Ectodermal cell (in vitro differentiated cells): ENCODE measurements at regions not wholly inside any gene's neighbourhood (a gene's known extent, or its start where the extent isn't known, plus 50 kb on each side); places are given as distances from the start of the nearest gene placed in this dataset.

ENCODE experiments used
- H3K27ac ChIP-seq: 2 replicates; pipeline ENCODE4 v1.7.0; 2013; ENCODE audit warnings: mild to moderate bottlenecking, low read depth, low read length; ENCODE audit not compliant: insufficient read depth, poor library complexity, severe bottlenecking
- H3K27me3 ChIP-seq: 2 replicates; pipeline ENCODE4 v1.7.0; 2013; ENCODE audit warnings: mild to moderate bottlenecking, low read length; ENCODE audit not compliant: insufficient read depth, control insufficient read depth, poor library complexity, severe bottlenecking
- H3K36me3 ChIP-seq: one replicate; pipeline ENCODE4 v1.7.0; 2013; ENCODE audit warnings: low read length; ENCODE audit not compliant: control insufficient read depth, insufficient read depth
- H3K4me1 ChIP-seq: one replicate; pipeline ENCODE4 v1.7.0; 2013; ENCODE audit warnings: low read length; ENCODE audit not compliant: control insufficient read depth, insufficient read depth
- H3K4me3 ChIP-seq: 2 replicates; pipeline ENCODE4 v1.7.0; 2013; ENCODE audit warnings: low read depth, low read length, control low read depth; ENCODE audit not compliant: insufficient read depth
- H3K9me3 ChIP-seq: 2 replicates; pipeline ENCODE4 v1.7.0; 2013; ENCODE audit warnings: mild to moderate bottlenecking, low read length, moderate library complexity; ENCODE audit not compliant: control insufficient read depth
- WGBS, 2 experiments: methylation state at CpG; one replicate each; pipeline ENCODE4 v1.1.7; 2013; ENCODE audit warnings: missing lambda C conversion rate in 2 of 2; 5-methylcytosine and 5-hydroxymethylcytosine counted together

DNA sequence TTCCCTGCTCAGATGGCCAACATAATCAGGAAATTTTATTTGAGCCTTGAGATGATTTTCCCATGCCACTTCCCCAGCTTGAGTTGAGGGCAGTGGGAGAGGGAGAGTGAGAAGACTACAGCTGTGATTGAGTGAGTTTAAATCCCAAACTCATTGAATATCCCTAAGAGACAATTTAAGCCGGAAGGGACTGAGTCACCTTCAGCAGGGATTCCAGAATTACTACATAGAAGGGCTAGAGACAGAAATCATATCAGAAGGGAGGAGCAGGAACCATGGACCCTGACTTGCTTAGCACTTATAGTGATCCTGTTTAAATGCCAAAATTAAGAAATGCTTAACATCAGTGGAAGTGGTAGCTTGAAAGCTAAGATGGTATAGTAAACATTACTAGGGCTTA, 312.2 kb upstream of the SLCO3A1 start:
- H3K36me3 ChIP-seq, result no peaks in the 10 kb centered on the region
- H3K27ac ChIP-seq, result no peak overlapping the region
- H3K27me3 ChIP-seq, result no peaks in the 10 kb centered on the region
- no peak overlapping the region for H3K4me3 ChIP-seq
- H3K4me1 ChIP-seq, result no peaks in the 10 kb centered on the region
- no peaks in the 10 kb centered on the region for H3K9me3 ChIP-seq
- 90 to 95% methylated on average over 1 of the region's 1 CpG for WGBS, 2 experiments

DNA sequence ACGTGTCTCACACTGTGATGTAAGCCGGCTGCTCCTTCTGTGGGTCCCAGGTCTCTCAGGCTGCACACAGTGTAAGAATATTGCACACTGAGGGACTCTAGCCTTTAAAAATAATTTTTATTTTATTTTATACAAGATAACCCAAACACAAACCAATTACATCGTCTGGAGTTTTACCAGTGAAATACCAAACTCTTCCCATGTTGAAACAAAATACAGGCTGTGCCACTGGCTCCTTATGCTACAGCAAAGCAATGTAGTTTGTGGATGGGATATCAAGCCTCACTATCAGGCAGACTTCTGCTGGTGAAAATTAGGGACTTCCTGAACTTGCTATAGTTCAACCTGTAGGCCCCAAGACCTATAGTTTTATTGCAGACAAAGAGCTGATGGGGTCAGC, 311.3 kb upstream of the SLCO3A1 start:
- WGBS, 2 experiments, result 93 to 98% methylated on average over 2 to 3 of the region's 3 CpGs
- Histone ChIP-seq H3K4me1 (peaks cover 5% of the 10 kb centered on the region), H3K27me3 (no peaks in the 10 kb centered on the region)

DNA sequence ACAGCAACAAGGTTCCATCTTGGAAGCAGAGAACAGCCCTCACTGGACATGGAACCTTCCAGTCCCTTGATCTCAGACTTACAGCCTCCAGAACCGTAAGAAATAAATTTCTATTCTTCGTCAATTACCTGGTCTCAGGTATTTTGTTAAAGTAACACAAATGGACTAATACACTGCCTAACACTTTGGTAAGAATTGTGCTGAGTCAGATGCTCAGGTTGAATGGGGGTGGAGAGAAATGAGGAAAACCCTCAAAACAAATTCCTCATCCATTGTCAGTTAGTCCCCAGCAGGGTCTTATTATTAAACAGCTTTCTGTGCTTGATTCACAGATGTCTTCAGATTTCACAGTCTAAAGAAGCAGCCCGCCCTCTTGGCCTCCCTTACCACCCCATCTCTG, 306.2 kb upstream of the SLCO3A1 start:
- Histone ChIP-seq H3K27me3 (no peaks in the 10 kb centered on the region), H3K36me3 (no peaks in the 10 kb centered on the region), H3K4me1 (peaks cover 21% of the 10 kb centered on the region), H3K4me3 (no peak overlapping the region), H3K9me3 (no peaks in the 10 kb centered on the region), H3K27ac (no peak overlapping the region)
- WGBS, 2 experiments, result 79 to 88% methylated on average over 3 of the region's 3 CpGs

More for the DNA sequence above, 311.3 kb upstream of the SLCO3A1 start:
- no peaks in the 10 kb centered on the region for H3K36me3 ChIP-seq
- H3K9me3 ChIP-seq, result no peaks in the 10 kb centered on the region
- H3K4me3 ChIP-seq, result no peak overlapping the region
- H3K27ac ChIP-seq, result no peak overlapping the region

DNA sequence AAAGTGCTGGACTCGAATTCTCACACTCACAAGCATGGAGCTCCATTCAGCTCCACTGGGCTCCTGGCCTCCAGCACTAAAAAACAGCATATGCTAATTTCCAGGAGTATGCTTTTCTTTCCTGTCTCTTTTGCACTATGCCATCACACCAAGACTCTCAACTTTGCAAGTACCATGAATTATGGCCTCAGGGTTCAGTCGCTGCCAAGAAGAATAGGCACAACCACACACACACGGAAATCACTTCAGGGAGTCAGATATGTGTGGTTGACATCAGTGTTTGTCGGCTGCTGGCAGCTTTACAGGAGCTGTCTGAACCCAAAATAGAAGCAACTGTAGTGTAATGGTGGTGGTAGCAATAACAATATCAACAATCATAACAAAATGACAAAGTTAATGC, 305.0 kb upstream of the SLCO3A1 start:
- H3K4me1 ChIP-seq, result peaks cover 30% of the 10 kb centered on the region
- 92 to 95% methylated on average over 4 of the region's 4 CpGs for WGBS, 2 experiments
- no peak overlapping the region for H3K4me3 ChIP-seq
- H3K36me3 ChIP-seq, result no peaks in the 10 kb centered on the region
- no peaks in the 10 kb centered on the region for H3K9me3 ChIP-seq
- H3K27ac ChIP-seq, result no peak overlapping the region
- no peaks in the 10 kb centered on the region for H3K27me3 ChIP-seq

DNA sequence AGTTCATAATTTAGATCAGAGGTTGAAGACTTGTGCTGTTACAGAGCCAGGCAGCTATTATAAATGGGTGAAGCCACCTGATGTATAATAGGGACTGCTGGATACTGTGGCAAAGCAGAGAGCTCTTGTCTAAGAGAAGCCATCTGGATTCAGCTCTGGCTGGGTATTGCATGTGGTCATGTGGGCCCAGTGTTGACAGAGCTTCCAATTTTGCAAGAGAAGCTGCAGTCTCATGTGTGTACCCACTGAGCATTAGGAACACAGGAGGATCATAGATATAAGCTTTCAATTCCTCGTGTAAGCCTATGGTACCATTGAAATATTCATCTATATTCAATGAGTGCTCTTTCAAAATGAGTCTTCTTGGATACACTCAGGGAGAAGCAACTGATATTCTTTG, 303.9 kb upstream of the SLCO3A1 start:
- 88 to 89% methylated on average over 1 of the region's 1 CpG for WGBS, 2 experiments
- peaks cover 38% of the 10 kb centered on the region for H3K4me1 ChIP-seq
- H3K27me3 ChIP-seq, result no peaks in the 10 kb centered on the region
- no peaks in the 10 kb centered on the region for H3K36me3 ChIP-seq
- H3K4me3 ChIP-seq, result no peak overlapping the region
- H3K27ac ChIP-seq, result no peak overlapping the region
- no peaks in the 10 kb centered on the region for H3K9me3 ChIP-seq

DNA sequence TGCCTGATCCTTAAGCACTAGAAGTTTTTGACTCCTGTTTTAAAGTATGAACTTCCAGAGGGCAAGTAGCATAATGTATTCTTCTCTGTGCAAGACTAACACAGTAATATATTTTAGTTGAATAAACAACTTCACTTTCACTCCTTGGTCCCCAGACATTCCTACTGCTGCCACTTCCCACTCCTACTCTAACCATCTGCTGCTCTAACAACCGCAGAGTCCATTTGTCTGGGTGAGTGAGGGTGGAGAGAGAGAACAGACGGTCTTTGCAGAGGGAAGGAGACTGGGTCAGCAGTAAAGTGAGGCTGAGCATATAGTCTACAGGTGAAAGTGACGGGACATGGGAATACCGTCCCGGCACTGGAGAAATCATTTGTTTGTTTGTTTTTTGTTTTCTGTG, 301.0 kb upstream of the SLCO3A1 start:
- Histone ChIP-seq H3K36me3 (no peaks in the 10 kb centered on the region), H3K4me3 (no peak overlapping the region), H3K9me3 (no peaks in the 10 kb centered on the region), H3K27me3 (no peaks in the 10 kb centered on the region), H3K4me1 (peaks cover 30% of the 10 kb centered on the region), H3K27ac (no peak overlapping the region)
- WGBS, 2 experiments, result 72 to 79% methylated on average over 5 of the region's 5 CpGs

DNA sequence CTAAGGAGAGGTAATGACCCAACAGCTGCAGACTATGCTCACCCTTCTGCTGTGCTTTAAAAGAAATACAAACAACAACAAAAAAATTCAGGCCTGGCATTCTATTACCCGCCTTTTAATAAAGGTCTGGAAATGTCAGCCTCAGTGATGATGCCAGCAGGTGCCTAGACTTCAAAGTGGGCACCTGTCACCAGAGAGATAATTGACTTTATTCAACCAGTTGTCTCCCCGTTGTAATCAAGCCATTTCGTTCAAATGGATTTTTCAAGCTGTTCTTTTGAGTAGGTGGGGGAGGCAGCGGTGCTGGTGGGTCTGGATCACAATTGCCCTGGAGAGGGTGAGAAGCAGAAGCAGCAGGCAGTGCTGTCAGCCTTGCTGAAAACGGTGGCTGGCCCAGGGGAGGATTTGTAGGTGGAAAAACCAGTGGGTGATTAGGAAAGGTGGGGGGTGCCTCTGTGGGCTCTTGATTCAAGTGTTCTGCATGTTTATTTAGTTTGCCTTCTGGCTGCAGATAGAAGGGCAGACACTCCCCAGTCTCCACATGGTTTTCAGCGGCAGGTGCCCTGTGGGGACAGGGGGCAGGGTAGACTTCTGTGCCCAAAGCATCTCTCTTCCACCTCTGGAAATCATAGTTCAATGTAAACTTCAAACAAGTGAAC, 300.2 kb upstream of the SLCO3A1 start:
- Histone ChIP-seq H3K9me3 (no peaks in the 10 kb centered on the region), H3K27me3 (no peaks in the 10 kb centered on the region), H3K36me3 (no peaks in the 10 kb centered on the region), H3K4me1 (peaks cover 24% of the 10 kb centered on the region), H3K27ac (no peak overlapping the region), H3K4me3 (no peak overlapping the region)
- whole genome bisulfite sequencing, 2 experiments, result 17 to 25% methylated on average over 6 of the region's 6 CpGs

DNA sequence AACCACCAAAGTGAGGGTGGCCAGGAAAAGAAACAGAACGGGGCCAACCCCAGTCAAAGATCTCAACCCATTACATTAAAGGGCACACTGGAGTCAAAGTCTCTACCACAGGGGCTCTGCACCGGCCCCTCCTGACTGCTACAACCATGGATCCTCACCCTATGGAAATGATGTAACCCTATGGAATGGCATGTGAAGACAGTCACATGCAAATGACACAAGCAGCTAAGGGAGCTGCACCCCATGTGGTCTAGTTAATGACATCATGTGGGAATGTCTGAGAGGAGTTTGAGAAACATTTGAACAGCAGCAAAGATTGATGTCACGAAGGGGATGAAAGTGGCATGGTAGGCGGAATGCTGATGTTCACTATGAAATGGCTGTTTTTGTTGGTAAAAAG, 298.2 kb upstream of the SLCO3A1 start:
- Histone ChIP-seq H3K27me3 (no peaks in the 10 kb centered on the region), H3K36me3 (no peaks in the 10 kb centered on the region), H3K9me3 (no peaks in the 10 kb centered on the region), H3K4me3 (no peak overlapping the region), H3K27ac (no peak overlapping the region), H3K4me1 (peaks cover 17% of the 10 kb centered on the region)
- WGBS, 2 experiments, result 81 to 86% methylated on average over 4 of the region's 4 CpGs

DNA sequence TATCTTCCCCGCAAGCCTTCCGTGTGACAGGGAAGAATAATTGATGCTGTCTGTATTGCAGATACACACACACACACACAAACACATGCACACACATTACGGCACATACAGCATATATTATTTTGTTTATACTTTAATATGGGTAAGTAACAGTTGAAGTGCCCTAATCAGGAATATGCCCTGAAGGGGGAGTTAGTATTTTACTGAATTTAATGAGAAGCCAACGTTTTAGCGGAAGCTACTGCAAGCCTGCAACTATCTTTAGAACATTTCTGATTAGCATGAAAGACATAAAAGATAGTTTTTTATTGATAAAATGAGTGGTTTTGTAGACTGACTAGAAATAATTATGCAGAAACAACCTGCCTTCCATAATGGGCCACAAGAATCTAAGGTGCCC, 296.6 kb upstream of the SLCO3A1 start:
- H3K9me3 ChIP-seq, result no peaks in the 10 kb centered on the region
- WGBS, 2 experiments, result 95 to 100% methylated on average over 2 to 4 of the region's 5 CpGs
- H3K4me3 ChIP-seq, result no peak overlapping the region
- H3K4me1 ChIP-seq, result peaks cover 17% of the 10 kb centered on the region
- H3K27me3 ChIP-seq, result no peaks in the 10 kb centered on the region
- no peaks in the 10 kb centered on the region for H3K36me3 ChIP-seq
- H3K27ac ChIP-seq, result no peak overlapping the region

DNA sequence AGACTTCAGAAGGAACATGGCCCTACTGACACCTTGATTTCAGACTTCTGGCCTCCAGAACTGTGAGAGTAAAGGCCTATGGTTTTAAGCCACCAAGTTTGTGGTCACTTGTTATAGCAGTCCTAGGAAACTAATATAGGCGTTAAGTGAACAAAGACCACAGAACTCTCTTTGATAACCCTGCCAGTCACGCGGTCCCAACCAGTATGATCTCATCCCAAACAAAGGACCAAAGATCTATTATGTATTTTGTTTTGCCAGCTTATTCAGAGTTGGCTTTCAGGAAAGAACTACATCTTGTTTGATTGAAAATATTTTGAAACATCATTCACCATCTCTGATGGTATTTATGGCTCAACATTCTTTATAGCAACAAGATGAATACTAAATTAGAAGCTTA, 294.4 kb upstream of the SLCO3A1 start:
- Histone ChIP-seq H3K9me3 (no peaks in the 10 kb centered on the region), H3K4me1 (peaks cover 3% of the 10 kb centered on the region), H3K4me3 (no peak overlapping the region), H3K36me3 (no peaks in the 10 kb centered on the region), H3K27me3 (no peaks in the 10 kb centered on the region), H3K27ac (no peak overlapping the region)
- 94 to 100% methylated on average over 1 to 3 of the region's 3 CpGs for WGBS, 2 experiments
